COR-L47 (cell line): ENCODE measurements at regions not wholly inside any gene's neighbourhood (a gene's known extent, or its start where the extent isn't known, plus 50 kb on each side); places are given as distances from the start of the nearest gene placed in this dataset.

Experiments
- DNase-seq: peaks from one replicate; lab custom pipeline; 2025; lab: John Stamatoyannopoulos, UW

GRCh38 chr4:136301749-136302495 lies 1230.4 kb downstream of the PCDH18 start:
- DNase-seq = no peak

- DNase-seq = no peak
These were observed 1248.3 kb downstream of the PCDH18 start for GRCh38 chr4:136283977-136284376.

DNA sequence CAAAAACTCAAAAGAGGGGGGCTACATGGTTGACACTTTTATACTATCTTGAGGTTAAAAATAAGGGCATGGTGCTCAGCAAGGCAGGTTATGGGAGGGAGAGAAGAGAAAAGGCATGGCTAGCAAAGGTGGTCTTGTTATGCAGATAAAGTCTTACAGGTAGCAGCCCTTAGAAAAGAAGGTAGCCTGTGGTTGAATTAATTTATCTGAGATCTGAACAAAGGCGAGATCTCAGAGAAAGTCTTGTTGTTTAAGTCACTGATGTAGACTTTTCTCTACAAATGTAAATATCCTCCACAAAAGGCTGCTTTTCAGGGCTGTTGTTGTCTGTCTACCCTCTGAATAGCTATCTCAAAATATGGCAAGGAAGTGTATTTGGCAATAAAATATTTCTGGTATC lies 1250.4 kb downstream of the PCDH18 start:
- no peak for DNase-seq

DNA sequence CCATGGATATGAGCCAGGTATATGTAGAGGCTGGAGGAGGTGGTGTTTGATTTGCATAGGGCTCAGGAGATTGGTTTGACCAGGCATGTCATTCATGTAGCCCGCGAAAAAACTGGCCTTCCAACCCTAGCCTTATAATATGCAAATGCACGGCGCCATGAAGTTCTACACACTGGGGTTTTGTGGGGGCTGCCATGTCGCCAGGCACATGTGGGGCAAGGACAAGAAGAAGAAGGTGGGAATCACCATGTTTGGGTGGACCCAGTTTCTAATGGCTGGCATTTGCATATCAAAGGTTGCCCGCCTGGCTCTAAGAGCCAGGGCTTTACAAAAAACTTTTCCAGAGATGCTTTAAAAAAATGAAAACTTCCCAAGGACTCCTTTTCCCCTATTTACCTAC lies 1251.0 kb downstream of the PCDH18 start:
- DNase-seq = no peak

DNA sequence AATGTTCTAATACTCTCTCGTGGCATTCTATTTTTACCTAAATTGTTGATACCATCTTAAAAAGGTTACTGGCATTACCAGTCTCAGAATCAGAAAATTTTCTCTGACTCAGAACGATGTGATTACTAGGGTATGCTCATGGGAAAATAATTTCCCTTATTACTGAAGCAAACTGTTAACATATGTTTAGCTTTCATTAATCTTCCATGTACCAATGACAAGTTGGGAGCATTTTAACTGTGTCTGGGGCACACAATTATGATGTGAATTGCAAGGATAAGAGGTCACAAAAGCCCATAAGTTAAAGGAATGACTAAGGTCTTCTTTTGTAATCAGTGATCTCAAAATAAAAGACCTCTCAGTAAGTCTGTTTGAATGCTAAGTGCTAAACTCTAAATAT lies 1254.6 kb downstream of the PCDH18 start:
- DNase-seq = no peak

GRCh38 chr4:136246876-136247275 lies 1285.4 kb downstream of the PCDH18 start:
- no peak for DNase-seq

DNA sequence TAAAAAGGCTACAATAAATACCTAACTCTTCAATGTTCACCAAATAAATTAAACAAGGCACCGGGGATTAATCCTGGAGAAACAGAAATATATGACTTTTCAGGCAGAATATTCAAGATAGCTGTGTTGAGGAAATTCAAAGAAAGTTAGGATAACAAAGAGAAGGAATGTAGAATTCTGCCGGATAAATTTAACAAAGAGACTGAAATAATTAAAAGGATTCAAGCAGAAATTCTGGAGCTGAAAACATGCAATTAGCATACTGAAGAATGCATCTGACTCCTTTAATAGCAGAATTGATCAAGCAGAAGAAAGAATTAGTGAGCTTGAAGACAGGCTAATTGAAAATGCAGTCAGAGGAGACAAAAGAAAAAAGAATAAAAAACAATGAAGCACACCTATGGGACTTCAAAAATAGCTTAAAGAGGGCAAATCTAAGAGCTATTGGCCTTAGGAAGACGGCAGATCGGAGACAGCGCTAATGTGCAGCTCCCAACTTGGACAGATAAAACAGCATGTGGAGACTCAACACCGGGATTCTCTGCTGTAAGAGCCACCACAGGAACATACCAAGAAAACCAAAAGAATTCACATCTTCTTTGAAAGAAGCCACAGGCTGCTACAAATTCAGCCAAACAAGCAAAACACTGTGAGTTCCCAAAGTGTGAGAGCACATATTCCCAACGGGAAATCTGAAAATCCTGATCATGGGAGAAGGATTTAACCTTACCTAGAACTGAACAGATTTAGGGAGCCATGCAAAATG lies 1290.9 kb downstream of the PCDH18 start:
- DNase-seq = no peak

GRCh38 chr4:136227315-136227714 lies 1305.0 kb downstream of the PCDH18 start:
- DNase-seq = no peak

DNA sequence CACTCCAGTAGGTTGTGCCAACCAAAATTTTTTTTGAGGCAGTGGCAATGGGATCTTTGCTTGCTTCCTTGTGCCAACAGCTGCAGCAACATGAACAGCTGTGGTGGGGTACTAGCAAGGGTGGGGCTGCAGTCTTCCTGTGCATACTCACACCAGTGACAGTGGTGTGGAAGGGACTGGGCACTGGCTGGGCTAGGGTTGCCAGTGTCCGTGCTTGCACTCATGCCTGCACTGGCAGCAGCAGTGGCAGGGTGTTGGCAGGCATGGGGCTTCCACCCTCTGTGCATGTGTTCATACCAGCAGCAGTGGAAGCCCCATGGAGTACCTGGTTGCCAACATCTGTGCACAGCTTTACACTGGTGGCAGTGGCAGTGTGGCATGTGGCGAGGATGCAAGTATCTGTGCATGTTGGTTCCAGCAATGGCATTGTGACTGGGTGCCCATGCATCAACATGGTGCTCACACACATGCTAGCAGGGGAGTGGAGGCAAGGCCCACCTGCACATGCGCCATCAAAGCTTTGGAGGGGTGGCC lies 1312.6 kb downstream of the PCDH18 start:
- no peak for DNase-seq

DNA sequence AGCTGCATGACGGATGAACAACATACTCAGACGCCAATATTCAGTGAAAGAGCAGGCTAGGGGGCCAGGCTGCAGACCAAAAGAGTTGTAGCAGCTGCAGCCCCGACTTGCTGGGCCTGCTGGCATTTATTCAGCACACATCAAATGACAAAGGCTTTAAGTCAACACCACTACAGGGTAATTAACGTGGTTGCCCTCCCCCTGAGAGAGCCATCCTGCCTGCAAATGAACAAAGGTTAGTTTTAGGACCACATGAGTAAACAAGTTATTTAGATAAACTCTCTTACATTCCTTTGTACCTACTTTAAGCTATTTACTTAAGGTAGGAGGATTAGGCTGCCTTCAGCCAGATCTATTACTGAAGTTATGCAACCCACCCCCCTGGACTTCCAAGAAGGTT lies 1329.1 kb downstream of the PCDH18 start:
- no peak for DNase-seq

GRCh38 chr4:136198358-136198757 lies 1333.9 kb downstream of the PCDH18 start:
- no peak for DNase-seq

DNA sequence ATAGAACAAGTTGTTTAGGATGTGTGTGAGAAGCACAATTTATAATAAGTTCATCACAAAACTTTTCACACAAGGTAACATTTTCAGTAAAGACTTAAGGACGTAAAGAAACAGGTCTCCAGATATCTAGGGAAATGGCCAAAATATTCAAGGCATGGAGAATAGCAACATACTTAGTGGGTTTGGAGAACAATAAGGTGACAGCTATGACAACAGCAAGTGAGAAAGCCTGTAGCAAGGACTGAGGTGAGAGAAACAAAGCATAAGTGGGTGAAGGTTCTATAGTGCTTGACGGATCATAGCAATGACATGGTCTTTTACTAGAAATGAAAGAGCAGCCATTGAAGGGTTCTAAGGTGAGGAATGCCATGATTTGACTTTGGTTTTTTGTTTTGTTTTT lies 1337.3 kb downstream of the PCDH18 start:
- no peak for DNase-seq

DNA sequence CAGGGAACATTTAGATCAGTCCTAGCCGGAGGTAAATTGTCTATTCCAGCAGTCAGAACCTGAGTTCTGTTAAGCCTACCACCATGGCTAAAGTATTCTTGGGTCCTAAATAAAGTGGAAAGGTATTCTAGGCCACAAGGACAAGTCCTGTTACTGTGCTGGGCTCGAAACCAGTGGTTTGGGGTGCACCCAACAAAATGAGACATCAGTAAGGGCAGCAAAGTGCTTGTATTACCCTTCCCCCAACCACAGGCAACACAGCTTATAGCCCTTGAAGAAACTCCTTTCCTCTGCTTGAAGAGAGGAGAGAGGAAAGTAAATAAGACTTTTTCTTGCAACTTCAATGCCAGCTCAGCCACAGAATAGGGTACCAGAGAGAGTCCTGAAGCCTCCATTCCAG lies 1345.6 kb downstream of the PCDH18 start:
- no peak for DNase-seq

DNA sequence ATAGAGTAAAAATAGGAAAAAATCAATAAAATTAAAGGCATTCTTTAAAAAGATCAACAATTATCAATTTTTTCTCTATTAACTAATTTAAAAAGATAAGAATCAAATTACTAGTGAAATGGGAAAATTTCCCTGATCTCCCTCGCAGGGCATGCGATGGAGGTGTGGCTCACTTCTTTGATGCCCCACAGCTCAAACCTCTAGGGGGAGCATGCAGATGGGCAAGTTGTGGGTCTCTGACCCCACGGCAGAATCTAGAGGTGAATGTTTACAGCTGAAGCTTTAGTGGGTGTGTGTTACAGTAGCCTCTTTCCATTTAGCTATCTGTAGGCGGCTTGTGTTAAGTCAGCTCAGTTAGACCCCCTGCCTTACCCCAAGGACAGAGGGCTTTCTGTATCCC lies 1348.8 kb downstream of the PCDH18 start:
- no peak for DNase-seq

GRCh38 chr4:136156947-136157346 lies 1375.3 kb downstream of the PCDH18 start:
- no peak for DNase-seq

- no peak for DNase-seq
These were observed 1382.2 kb downstream of the PCDH18 start for GRCh38 chr4:136150046-136150445.

GRCh38 chr4:136136601-136137000 lies 1395.7 kb downstream of the PCDH18 start:
- no peak for DNase-seq

DNA sequence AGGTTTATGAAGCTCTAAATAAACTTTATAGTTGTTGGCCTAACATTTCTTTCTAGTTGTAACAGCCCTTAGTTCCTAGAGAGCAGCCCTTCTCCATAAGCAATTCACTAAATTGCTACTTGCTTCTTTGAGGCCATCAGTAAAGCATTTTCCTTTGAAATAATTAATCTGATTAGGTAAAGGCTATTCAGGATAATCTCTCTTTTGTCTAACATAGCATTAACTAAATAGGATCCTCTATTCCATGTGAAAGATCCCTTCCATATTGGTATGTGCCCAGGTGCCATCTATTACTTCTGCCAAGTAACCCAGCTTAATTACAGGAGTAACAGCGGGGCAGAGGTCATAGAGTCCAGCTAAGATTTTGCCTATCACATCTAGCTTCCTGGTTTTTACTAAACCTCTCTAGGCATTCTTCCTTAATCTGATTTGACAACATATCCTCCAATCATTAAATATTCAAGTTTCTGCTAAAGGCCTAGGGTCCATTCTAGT lies 1408.0 kb downstream of the PCDH18 start:
- no peak for DNase-seq

DNA sequence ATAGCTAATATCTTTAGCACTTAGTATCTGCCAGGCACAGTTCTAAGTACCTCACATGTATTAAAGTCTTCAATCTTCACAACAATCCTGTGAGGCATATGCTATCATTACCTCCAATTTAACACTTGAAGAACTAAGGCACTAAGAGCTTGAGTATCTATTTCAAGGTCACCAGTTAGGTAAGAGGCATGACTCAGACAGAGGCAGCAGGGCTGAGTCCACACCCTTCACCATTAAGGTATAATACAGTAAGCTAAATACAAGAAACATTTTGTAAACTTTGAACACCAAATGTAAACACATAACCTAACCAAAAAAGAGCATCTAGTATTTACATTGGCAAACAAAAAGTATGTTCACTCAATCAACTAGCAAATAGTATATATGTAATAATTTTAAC lies 1410.9 kb downstream of the PCDH18 start:
- DNase-seq = no peak

DNA sequence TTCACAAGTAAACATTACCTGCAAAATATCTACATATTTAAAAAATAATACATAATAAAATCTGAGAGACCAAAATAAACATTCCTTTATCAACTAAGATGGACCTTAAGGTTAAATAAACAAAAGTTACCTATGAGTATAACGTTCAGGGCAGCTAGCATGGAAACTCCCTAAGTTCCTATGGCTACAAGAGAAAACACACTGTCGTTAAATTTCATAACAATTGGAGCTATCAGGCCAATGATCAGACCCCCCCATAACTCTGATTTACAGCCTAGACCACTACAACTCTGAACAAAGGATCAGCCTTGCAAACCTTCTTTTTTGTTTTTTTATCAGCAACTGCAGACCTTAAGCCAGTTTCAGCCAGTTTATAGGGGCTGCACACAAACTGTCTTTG lies 1418.4 kb downstream of the PCDH18 start:
- no peak for DNase-seq

DNA sequence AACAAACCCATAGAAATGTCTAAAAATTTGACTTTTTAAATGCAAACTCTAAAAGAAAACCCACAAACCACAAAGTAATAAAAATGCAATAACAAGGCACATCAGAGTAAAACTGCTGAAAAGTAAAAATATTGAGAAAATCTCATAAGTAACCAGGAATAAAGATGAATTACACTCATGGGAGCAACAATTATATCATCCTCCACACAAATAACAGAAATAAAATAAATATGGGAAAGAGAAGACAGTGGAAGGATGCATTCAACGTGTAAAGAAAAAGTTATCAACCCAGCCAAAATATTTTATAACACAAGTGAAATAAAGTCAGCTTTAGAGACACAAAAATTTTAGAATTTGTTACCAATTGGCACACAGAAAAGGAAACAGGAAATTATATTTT lies 1420.2 kb downstream of the PCDH18 start:
- DNase-seq = no peak

DNA sequence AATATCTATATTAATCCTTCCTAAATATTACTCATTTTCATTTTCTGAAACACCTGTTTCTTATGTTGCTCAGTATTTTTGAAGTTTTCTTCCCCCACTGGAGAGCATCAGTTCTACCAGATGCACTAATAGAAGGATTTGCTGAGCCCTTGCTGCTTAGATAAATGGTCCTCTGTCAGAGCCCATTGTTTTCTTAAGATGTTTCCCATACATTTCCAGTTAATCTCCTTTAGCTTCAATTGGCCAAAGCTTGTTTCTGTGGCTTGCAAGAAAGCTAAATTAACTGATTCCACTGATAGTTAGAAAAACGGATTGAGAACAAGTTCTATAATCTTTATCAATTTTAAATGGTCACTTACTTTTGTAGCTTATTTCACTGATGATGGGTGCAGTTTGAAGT lies 1425.5 kb downstream of the PCDH18 start:
- DNase-seq = no peak

GRCh38 chr4:136103616-136104015 lies 1428.7 kb downstream of the PCDH18 start:
- DNase-seq = no peak
